ENCODE measurements at regions not wholly inside any gene's neighbourhood (a gene's known extent, or its start where the extent isn't known, plus 50 kb on each side); places are given as distances from the start of the nearest gene placed in this dataset.

DNA sequence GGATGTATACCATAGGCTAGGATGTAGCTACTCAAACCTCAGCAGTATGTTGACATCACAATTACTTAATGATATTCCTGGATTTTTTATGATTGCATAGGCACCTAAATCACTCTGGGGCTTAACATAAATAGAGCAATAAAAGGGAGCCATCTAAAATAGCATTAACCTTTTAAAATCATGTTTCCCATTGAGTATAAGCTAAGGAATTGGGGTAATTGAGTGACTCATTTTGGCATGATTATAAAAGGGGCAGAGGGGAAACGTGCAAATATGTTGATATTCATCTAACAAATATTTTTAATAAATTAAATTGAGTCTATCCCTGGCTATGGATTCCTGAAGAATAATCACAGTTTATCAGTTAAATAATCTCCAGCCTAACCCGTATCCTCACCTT, 74.0 kb upstream of the ADGRF1 start:
- Histone ChIP-seq H3K9ac (replicated peaks in 1 of 4; ENCODE audit: extremely low read depth in 1 of 4, low read depth in 3 of 4, low read length in 3 of 4) (no peak overlapping the region), H3K14ac (ENCODE audit: insufficient read length) (no peak overlapping the region), H2BK120ac (replicated peaks; ENCODE audit: low read depth, low read length) (no peak overlapping the region), H2AK5ac (ENCODE audit: low read depth, low read length) (no peak overlapping the region), H3K56ac (replicated peaks; ENCODE audit: insufficient read length, low read depth, low read length) (no peak overlapping the region), H2BK5ac (ENCODE audit: low read depth, low read length) (no peak overlapping the region), H3K36me3 (ENCODE audit: control insufficient read depth in 2 of 4, insufficient read depth in 4 of 4, low read length in 3 of 4) (no peaks in the 10 kb centered on the region), H3K27me3 (replicated peaks in 1 of 4; ENCODE audit: control insufficient read depth in 3 of 4, extremely low read depth in 1 of 4, insufficient read depth in 3 of 4, low read length in 3 of 4) (no peaks in the 10 kb centered on the region), H3K4me2 (ENCODE audit: insufficient read depth in 1 of 2, low read depth in 2 of 2, low read length in 2 of 2) (no peak overlapping the region), H2BK15ac (ENCODE audit: low read length) (no peak overlapping the region), H4K8ac (ENCODE audit: extremely low read depth, insufficient read depth, low read length) (no peak overlapping the region), H3K4ac (replicated peaks; ENCODE audit: insufficient read length, low read depth, low read length) (no peak overlapping the region), H2BK12ac (ENCODE audit: low read depth, low read length) (no peak overlapping the region), H3K18ac (ENCODE audit: extremely low read depth, low read length) (no peak overlapping the region), H4K91ac (replicated peaks; ENCODE audit: insufficient read length, low read length) (no peak overlapping the region), H3K79me2 (ENCODE audit: control insufficient read depth in 1 of 2, insufficient read depth in 2 of 2, low read length in 2 of 2) (no peaks in the 10 kb centered on the region), H4K5ac (ENCODE audit: insufficient read length, low read depth, low read length) (no peak overlapping the region), H3K4me3 (ENCODE audit: extremely low read depth in 1 of 4, insufficient read depth in 2 of 4, low read depth in 3 of 4, low read length in 4 of 4) (no peak overlapping the region), H3K9me3 (ENCODE audit: insufficient read depth in 2 of 2, low read depth in 1 of 2, low read length in 1 of 2) (no peaks in the 10 kb centered on the region), H2BK20ac (ENCODE audit: low read length) (no peak overlapping the region), H3K27ac (ENCODE audit: low read depth, low read length) (no peak overlapping the region), H3K23me2 (ENCODE audit: low read depth, low read length) (no peaks in the 10 kb centered on the region), H3K4me1 (replicated peaks in 1 of 4; ENCODE audit: control insufficient read depth in 3 of 4, insufficient read depth in 4 of 4, low read length in 3 of 4) (no peaks in the 10 kb centered on the region), H4K20me1 (replicated peaks in 1 of 2; ENCODE audit: control insufficient read depth in 1 of 2, insufficient read depth in 2 of 2, low read length in 2 of 2) (no peaks in the 10 kb centered on the region), H3K79me1 (ENCODE audit: low read depth, low read length) (no peaks in the 10 kb centered on the region), H2AFZ (ENCODE audit: low read length) (no peak overlapping the region), H3K23ac (ENCODE audit: insufficient read length) (no peak overlapping the region)
- no peak for TF ChIP-seq POLR2AphosphoS5 (IDR thresholded peaks at IDR 0.05; ENCODE audit: low read depth, low read length)
- no peak for TF ChIP-seq ASH2L (IDR thresholded peaks at IDR 0.05; ENCODE audit: low read length)
- no peak for TF ChIP-seq HDAC6 (IDR thresholded peaks at IDR 0.05; ENCODE audit: low read depth, low read length)
- TF ChIP-seq JUND (IDR thresholded peaks at IDR 0.05; ENCODE audit: low read length): no peak
- no peak for TF ChIP-seq CBX5 (IDR thresholded peaks at IDR 0.05; ENCODE audit: low read depth, low read length)
- TF ChIP-seq ATF2 (IDR thresholded peaks at IDR 0.05; ENCODE audit: low read length): no peak
- no peak for TF ChIP-seq BACH1 (IDR thresholded peaks at IDR 0.05; ENCODE audit: low read length)
- no peak for TF ChIP-seq KDM5A (IDR thresholded peaks at IDR 0.05; ENCODE audit: low read length)
- no peak for TF ChIP-seq TEAD4 (IDR thresholded peaks at IDR 0.05; ENCODE audit: low read depth, low read length)
- no peak for DNase-seq (ENCODE audit: low read depth in 1 of 2, low spot score in 2 of 2)
- ChIA-PET CTCF (ENCODE audit: partially characterized antibody) (interaction anchor here (0.6 to 1.0 kb wide), 2 partner anchors 11 to 1740 kb away, joined by 3 to 4 read pairs; no protein-coding TSS in a partner anchor), POLR2A (ENCODE audit: partially characterized antibody) (no interaction called here)
- 95% methylated on average over 2 of the region's 2 CpGs; no CpG with 5 or more reads in 1 of the 2 experiments for WGBS, 2 experiments (ENCODE audit: extremely low coverage in 1 of 2, insufficient coverage in 1 of 2, insufficient read length in 1 of 2, insufficient replicate concordance in 2 of 2, low coverage in 1 of 2, low lambda C conversion rate in 2 of 2, missing lambda C conversion rate in 1 of 2)
- FAIRE-seq: no peak
